GM23248 (cell line): ENCODE measurements at regions not wholly inside any gene's neighbourhood (a gene's known extent, or its start where the extent isn't known, plus 50 kb on each side); places are given as distances from the start of the nearest gene placed in this dataset.

Source experiments
- EZH2 ChIP-seq: fragments of 200-600 bp; sonication (generic); IDR thresholded peaks from 2 replicates; pipeline ENCODE4 v1.6.1; 2018; ENCODE audit warnings: antibody characterized with exemption, mild to moderate bottlenecking; ENCODE audit not compliant: insufficient read depth, poor library complexity, severe bottlenecking
- EZH2phosphoT487 ChIP-seq: fragments of 200-600 bp; sonication (generic); IDR thresholded peaks from 2 replicates; pipeline ENCODE4 v1.6.1; 2018; ENCODE audit warnings: antibody characterized with exemption, moderate library complexity, mild to moderate bottlenecking, low read depth; ENCODE audit not compliant: insufficient read depth

DNA sequence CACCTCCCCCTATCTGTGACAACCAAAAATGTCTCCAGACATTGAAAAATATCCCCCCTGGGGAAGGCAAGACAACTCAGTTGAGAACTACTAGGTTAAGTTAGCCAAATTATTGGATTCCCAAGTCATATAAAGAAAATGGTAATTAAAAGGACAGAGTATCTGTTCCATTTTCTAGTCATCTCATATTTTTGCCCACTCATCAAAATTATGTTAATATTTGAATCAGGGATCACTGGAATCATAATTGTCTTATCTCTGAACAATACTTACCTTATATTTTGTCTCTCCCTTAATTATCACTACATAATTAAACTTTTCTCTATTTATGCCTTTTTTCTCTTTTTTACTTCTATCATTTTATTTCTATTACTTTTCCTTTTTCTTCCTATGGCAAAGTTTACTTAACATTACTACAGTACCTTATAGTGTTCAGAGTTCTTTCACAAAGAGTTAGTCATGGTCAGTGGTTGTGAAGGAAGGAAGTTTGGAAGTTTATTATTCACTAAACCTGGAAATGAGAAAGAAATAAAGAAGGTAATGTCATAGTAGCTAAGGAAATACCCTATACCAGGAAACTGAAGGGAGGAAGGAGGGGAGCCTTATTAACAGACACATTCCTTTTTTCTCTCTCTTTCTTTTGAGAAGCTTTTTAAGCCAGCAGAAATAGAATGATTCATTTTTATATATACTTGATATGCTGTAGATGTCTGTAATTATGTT lies 332.9 kb downstream of the COL12A1 start:
- TF ChIP-seq EZH2 (no peak), EZH2phosphoT487 (no peak)
